NT2/D1 (cell line): ENCODE measurements at regions not wholly inside any gene's neighbourhood (a gene's known extent, or its start where the extent isn't known, plus 50 kb on each side); places are given as distances from the start of the nearest gene placed in this dataset.

Experiments used
- DNase-seq: peaks from one replicate; pipeline ENCODE4 v3.0.0-alpha.2; 2011; ENCODE audit warnings: low read depth, low spot score
- H3K27me3 ChIP-seq: 2 replicates; pipeline ENCODE4 v1.6.0; 2011; ENCODE audit warnings: mild to moderate bottlenecking; ENCODE audit not compliant: insufficient read length, insufficient read depth
- H3K36me3 ChIP-seq: 2 replicates; pipeline ENCODE4 v1.6.1; 2011; ENCODE audit warnings: mild to moderate bottlenecking, low read length, mixed read lengths; ENCODE audit not compliant: insufficient read depth, insufficient read length
- H3K4me1 ChIP-seq: 2 replicates; pipeline ENCODE4 v1.5.1; 2011; ENCODE audit not compliant: insufficient read depth, insufficient read length
- H3K4me3 ChIP-seq: 2 replicates; pipeline ENCODE4 v1.5.1; 2011; ENCODE audit warnings: low read depth; ENCODE audit not compliant: insufficient read length
- H3K9ac ChIP-seq: 2 replicates; pipeline ENCODE4 v1.6.0; 2011; ENCODE audit warnings: low read depth; ENCODE audit not compliant: insufficient read length
- H3K9me3 ChIP-seq: 2 replicates; pipeline ENCODE4 v1.5.1; 2011; ENCODE audit warnings: mild to moderate bottlenecking, low read length; ENCODE audit not compliant: insufficient read depth
- SUZ12 ChIP-seq: IDR thresholded peaks from 2 replicates; pipeline ENCODE4 v1.6.1; 2011; ENCODE audit not compliant: insufficient read length, insufficient read depth; ENCODE audit errors: extremely low read depth
- YY1 ChIP-seq: IDR thresholded peaks from 2 replicates; pipeline ENCODE4 v1.6.1; 2011; ENCODE audit not compliant: insufficient read length, insufficient read depth
- ZNF274 ChIP-seq: IDR thresholded peaks from 2 replicates; pipeline ENCODE4 v1.6.1; 2011; ENCODE audit warnings: mild to moderate bottlenecking, low read depth, low read length

DNA sequence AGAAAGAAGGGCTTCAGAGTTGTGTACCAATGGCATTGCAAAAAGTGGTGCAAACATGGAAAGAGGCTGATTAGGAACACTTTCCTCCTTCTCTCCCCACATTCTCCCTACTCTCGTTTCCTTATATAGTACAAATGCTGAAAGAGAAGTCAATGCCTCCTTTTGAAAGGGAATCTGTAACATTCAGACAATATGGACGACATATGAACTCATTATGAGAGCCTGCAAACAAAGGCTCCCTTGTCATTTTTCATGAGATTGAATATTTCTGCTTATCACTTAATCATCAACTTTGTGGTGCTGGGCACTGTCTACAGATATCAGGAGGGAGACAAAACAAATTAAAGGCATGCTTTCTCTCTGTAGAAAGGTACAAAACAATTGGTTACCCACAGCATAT, 437.1 kb upstream of the PHF14 start:
- no peak overlapping the region for H3K4me3 ChIP-seq
- peaks cover 10% of the 10 kb centered on the region; the same call in 1 of the 2 replicates for H3K9me3 ChIP-seq
- TF ChIP-seq YY1 (no peak), ZNF274 (no peak), SUZ12 (no peak)
- H3K9ac ChIP-seq, result no peak overlapping the region
- H3K36me3 ChIP-seq, result no peaks in the 10 kb centered on the region
- no peaks in the 10 kb centered on the region for H3K27me3 ChIP-seq
- H3K4me1 ChIP-seq, result no peaks in the 10 kb centered on the region
- DNase-seq, result no peak

- Histone ChIP-seq H3K27me3 (no peaks in the 10 kb centered on the region), H3K4me3 (no peak overlapping the region), H3K9me3 (peaks cover 10% of the 10 kb centered on the region; the same call in 1 of the 2 replicates), H3K4me1 (no peaks in the 10 kb centered on the region), H3K36me3 (no peaks in the 10 kb centered on the region), H3K9ac (no peak overlapping the region)
- TF ChIP-seq ZNF274 (no peak), YY1 (no peak), SUZ12 (no peak)
- no peak for DNase-seq
Measured at GRCh38 chr7:10537764-10538163, 435.9 kb upstream of the PHF14 start.

- TF ChIP-seq YY1 (no peak), ZNF274 (no peak), SUZ12 (no peak)
- Histone ChIP-seq H3K27me3 (no peaks in the 10 kb centered on the region), H3K4me3 (no peak overlapping the region), H3K9ac (no peak overlapping the region), H3K36me3 (no peaks in the 10 kb centered on the region), H3K9me3 (no peaks in the 10 kb centered on the region), H3K4me1 (no peaks in the 10 kb centered on the region)
- no peak for DNase-seq
Measured at GRCh38 chr7:10557375-10557774, 416.3 kb upstream of the PHF14 start.

GRCh38 chr7:10560497-10560896, 413.2 kb upstream of the PHF14 start:
- H3K9ac ChIP-seq, result no peak overlapping the region
- H3K9me3 ChIP-seq, result no peaks in the 10 kb centered on the region
- no peak overlapping the region for H3K4me3 ChIP-seq
- H3K4me1 ChIP-seq, result no peaks in the 10 kb centered on the region
- no peaks in the 10 kb centered on the region for H3K36me3 ChIP-seq
- no peaks in the 10 kb centered on the region for H3K27me3 ChIP-seq
- TF ChIP-seq YY1 (no peak), SUZ12 (no peak), ZNF274 (no peak)
- DNase-seq, result no peak

DNA sequence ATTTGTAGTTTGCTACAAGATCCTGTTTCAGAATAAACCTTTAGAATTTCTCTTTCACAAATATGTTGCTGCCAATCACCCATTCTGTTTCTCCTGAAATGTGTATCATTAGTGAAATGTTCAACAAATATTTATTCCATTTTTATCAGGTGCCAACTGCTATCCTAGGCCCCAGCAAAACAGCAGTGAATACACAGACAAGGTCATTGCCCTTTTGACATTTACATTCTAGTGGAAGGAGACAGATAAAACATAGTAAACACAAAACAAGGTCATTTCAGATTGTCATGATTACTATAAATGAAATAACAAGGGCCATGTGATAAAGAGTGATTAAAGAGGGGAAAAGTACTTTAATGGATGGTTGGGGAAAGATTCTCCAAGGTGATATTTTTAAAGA, 404.8 kb upstream of the PHF14 start:
- Histone ChIP-seq H3K27me3 (no peaks in the 10 kb centered on the region), H3K9ac (no peak overlapping the region), H3K4me1 (no peaks in the 10 kb centered on the region), H3K9me3 (no peaks in the 10 kb centered on the region), H3K36me3 (no peaks in the 10 kb centered on the region), H3K4me3 (no peak overlapping the region)
- TF ChIP-seq YY1 (no peak), SUZ12 (no peak)
- no peak for DNase-seq

DNA sequence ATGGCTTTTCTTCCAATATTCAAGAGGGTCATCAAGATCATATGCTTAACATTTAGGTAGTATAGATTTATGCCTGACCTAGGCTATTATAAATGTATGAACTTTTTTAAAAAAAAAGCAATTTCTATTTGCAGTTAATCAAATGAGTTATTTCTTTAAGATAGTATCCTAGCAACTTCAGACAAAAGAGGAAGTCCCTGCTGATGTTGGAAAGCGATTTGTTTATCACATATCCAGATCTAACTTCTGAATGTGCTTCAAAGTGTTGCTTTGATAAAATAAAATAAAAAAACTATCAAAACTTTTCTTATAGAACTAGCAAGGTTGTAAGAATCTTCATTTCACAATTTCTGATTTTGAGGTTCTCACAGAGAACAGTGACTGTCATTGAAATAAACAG, 401.9 kb upstream of the PHF14 start:
- Histone ChIP-seq H3K9me3 (no peaks in the 10 kb centered on the region), H3K9ac (no peak overlapping the region), H3K4me1 (no peaks in the 10 kb centered on the region), H3K4me3 (no peak overlapping the region), H3K36me3 (no peaks in the 10 kb centered on the region), H3K27me3 (no peaks in the 10 kb centered on the region)
- no peak for DNase-seq
- TF ChIP-seq YY1 (no peak), SUZ12 (no peak), ZNF274 (no peak)

- Histone ChIP-seq H3K9me3 (no peaks in the 10 kb centered on the region), H3K27me3 (no peaks in the 10 kb centered on the region), H3K4me1 (no peaks in the 10 kb centered on the region), H3K36me3 (no peaks in the 10 kb centered on the region), H3K4me3 (no peak overlapping the region), H3K9ac (no peak overlapping the region)
- TF ChIP-seq ZNF274 (no peak), SUZ12 (no peak)
- DNase-seq, result no peak
Measured at GRCh38 chr7:10577866-10578374, 395.8 kb upstream of the PHF14 start.

GRCh38 chr7:10579561-10579960, 394.1 kb upstream of the PHF14 start:
- Histone ChIP-seq H3K9ac (no peak overlapping the region), H3K36me3 (no peaks in the 10 kb centered on the region), H3K4me1 (no peaks in the 10 kb centered on the region), H3K9me3 (no peaks in the 10 kb centered on the region), H3K4me3 (no peak overlapping the region), H3K27me3 (no peaks in the 10 kb centered on the region)
- peak; percentile 32 for DNase-seq
- no peak for TF ChIP-seq ZNF274
- no peak for TF ChIP-seq YY1
- no peak for TF ChIP-seq SUZ12
